D721Med (cell line): ENCODE measurements at regions not wholly inside any gene's neighbourhood (a gene's known extent, or its start where the extent isn't known, plus 50 kb on each side); places are given as distances from the start of the nearest gene placed in this dataset.

Experiments used
- DNase-seq: peaks from one replicate; pipeline ENCODE4 v3.0.0; 2011; ENCODE audit warnings: low spot score; ENCODE audit not compliant: insufficient read length
- FAIRE-seq: peaks from 2 replicates; lab custom pipeline; 2011; peaks lifted over from hg19 to GRCh38; lab: Jason Lieb, UNC
- CTCF ChIP-seq: IDR thresholded peaks from 2 replicates; pipeline ENCODE4 v1.5.1; 2012; ENCODE audit warnings: mild to moderate bottlenecking, control low read depth; ENCODE audit not compliant: insufficient read depth; ENCODE audit errors: missing control alignments

- DNase-seq (no peak), FAIRE-seq (no peak)
- no peak for TF ChIP-seq CTCF
These were observed 81.3 kb upstream of the IRX6 start for GRCh38 chr16:55242667-55243066.

GRCh38 chr16:55248058-55248457 is 75.9 kb upstream of the IRX6 start:
- FAIRE-seq = no peak

GRCh38 chr16:55248494-55248893 is 75.5 kb upstream of the IRX6 start:
- FAIRE-seq (no peak), DNase-seq (no peak)
- no peak for TF ChIP-seq CTCF

More at GRCh38 chr16:55248058-55248457, 75.9 kb upstream of the IRX6 start:
- TF ChIP-seq CTCF = no peak
- no peak for DNase-seq

- DNase-seq (no peak), FAIRE-seq (no peak)
- TF ChIP-seq CTCF = no peak
These were observed 74.6 kb upstream of the IRX6 start for GRCh38 chr16:55249361-55249760.

- DNase-seq (no peak), FAIRE-seq (no peak)
- TF ChIP-seq CTCF = no peak
These were observed 74.1 kb upstream of the IRX6 start for GRCh38 chr16:55249936-55250335.

- no peak for TF ChIP-seq CTCF
- FAIRE-seq (no peak), DNase-seq (no peak)
These were observed 73.3 kb upstream of the IRX6 start for GRCh38 chr16:55250701-55251100.

GRCh38 chr16:55251151-55251550 is 72.9 kb upstream of the IRX6 start:
- no peak for DNase-seq
- no peak for FAIRE-seq
- TF ChIP-seq CTCF = no peak
